Fibroblast of lung (primary cell): ENCODE measurements at regions not wholly inside any gene's neighbourhood (a gene's known extent, or its start where the extent isn't known, plus 50 kb on each side); places are given as distances from the start of the nearest gene placed in this dataset.

Experiments used
- DNase-seq, 2 donors: peaks; one replicate each; pipeline versions ENCODE4 v3.0.0 to v3.0.0-alpha.2; 2010; ENCODE audit warnings: low read depth in 2 of 2
- H2AFZ ChIP-seq: 2 replicates; pipeline ENCODE4 v1.5.1; 2012; ENCODE audit warnings: low read length, control low read depth, inconsistent platforms
- H3K27ac ChIP-seq: 2 replicates; pipeline ENCODE4 v1.5.1; 2011; ENCODE audit warnings: low read length, control low read depth; ENCODE audit not compliant: insufficient read depth
- H3K27me3 ChIP-seq: 2 replicates; pipeline ENCODE4 v1.5.1; 2011; ENCODE audit warnings: mild to moderate bottlenecking, low read length; ENCODE audit not compliant: control insufficient read depth, insufficient read depth
- H3K36me3 ChIP-seq: 2 replicates; pipeline ENCODE4 v1.5.1; 2011; ENCODE audit warnings: low read length; ENCODE audit not compliant: control insufficient read depth, insufficient read depth
- H3K4me1 ChIP-seq: 2 replicates; pipeline ENCODE4 v1.5.1; 2011; ENCODE audit warnings: low read length; ENCODE audit not compliant: control insufficient read depth, insufficient read depth; ENCODE audit errors: extremely low read depth
- H3K4me2 ChIP-seq: 2 replicates; pipeline ENCODE4 v1.5.1; 2011; ENCODE audit warnings: low read length, control low read depth; ENCODE audit not compliant: insufficient read depth; ENCODE audit errors: extremely low read depth
- H3K4me3 ChIP-seq, 4 experiments: fragments of 200-600 bp in 1 of 4; sonication (generic) in 1 of 4; replicated peaks in 1 of 4; 2 replicates each; pipeline ENCODE4 v1.5.1; 2011 to 2016; ENCODE audit warnings: low read length in 4 of 4, low read depth in 3 of 4, mild to moderate bottlenecking in 3 of 4, control low read depth in 2 of 4, inconsistent platforms in 1 of 4, mixed read lengths in 1 of 4; ENCODE audit not compliant: insufficient read depth in 1 of 4; ENCODE audit errors: control extremely low read depth in 1 of 4
- H3K79me2 ChIP-seq: 2 replicates; pipeline ENCODE4 v1.5.1; 2012; ENCODE audit warnings: mild to moderate bottlenecking, low read length, inconsistent platforms; ENCODE audit not compliant: control insufficient read depth, insufficient read depth
- H3K9ac ChIP-seq: 2 replicates; pipeline ENCODE4 v1.5.1; 2011; ENCODE audit warnings: mild to moderate bottlenecking, low read length, control low read depth; ENCODE audit not compliant: insufficient read depth
- H3K9me3 ChIP-seq: 2 replicates; pipeline ENCODE4 v1.5.1; 2012; ENCODE audit warnings: low read depth, low read length; ENCODE audit not compliant: control insufficient read depth, insufficient read depth
- H4K20me1 ChIP-seq: 2 replicates; pipeline ENCODE4 v1.5.1; 2011; ENCODE audit warnings: low read length; ENCODE audit not compliant: control insufficient read depth, insufficient read depth; ENCODE audit errors: extremely low read depth
- CTCF ChIP-seq, 2 donors: IDR thresholded peaks in 1 of 2; conservative IDR thresholded peaks in 1 of 2; 1 replicate in 1 of 2; 2 replicates in 1 of 2; pipeline ENCODE4 v1.5.1; 2011 to 2012; ENCODE audit warnings: low read length in 2 of 2, control low read depth in 1 of 2, inconsistent platforms in 1 of 2, low read depth in 1 of 2, mild to moderate bottlenecking in 1 of 2
- EZH2 ChIP-seq: IDR thresholded peaks from 2 replicates; pipeline ENCODE4 v1.5.1; 2012; ENCODE audit warnings: low read length, control low read depth, mild to moderate bottlenecking; ENCODE audit errors: missing control alignments

- no peaks in the 10 kb centered on the region for H3K9me3 ChIP-seq
- H3K36me3 ChIP-seq, result no peaks in the 10 kb centered on the region
- no peak overlapping the region for H3K4me3 ChIP-seq
- H3K9ac ChIP-seq, result no peak overlapping the region
- no peak for DNase-seq
- no peaks in the 10 kb centered on the region for H4K20me1 ChIP-seq
- no peak overlapping the region for H3K27ac ChIP-seq
- H3K27me3 ChIP-seq, result no peaks in the 10 kb centered on the region
- no peak for TF ChIP-seq CTCF (conservative IDR thresholded peaks at IDR 0.05 in 1 of 2, IDR thresholded peaks at IDR 0.05 in 1 of 2; ENCODE audit: low read depth in 1 of 2, low read length in 2 of 2)
- no peak for TF ChIP-seq EZH2
- no peaks in the 10 kb centered on the region for H3K79me2 ChIP-seq
- H3K4me2 ChIP-seq, result no peak overlapping the region
- H3K4me1 ChIP-seq, result no peaks in the 10 kb centered on the region
- no peak overlapping the region for H2AFZ ChIP-seq
Observed at GRCh38 chr11:112878033-112878601, 83.1 kb upstream of the NCAM1 start.

- H3K9me3 ChIP-seq, result no peaks in the 10 kb centered on the region
- no peak overlapping the region for H3K4me3 ChIP-seq
- no peak overlapping the region for H3K9ac ChIP-seq
- no peaks in the 10 kb centered on the region for H3K4me1 ChIP-seq
- H3K4me2 ChIP-seq, result no peak overlapping the region
- no peak for DNase-seq
- TF ChIP-seq EZH2, result no peak
- no peak for TF ChIP-seq CTCF (conservative IDR thresholded peaks at IDR 0.05 in 1 of 2, IDR thresholded peaks at IDR 0.05 in 1 of 2; ENCODE audit: low read depth in 1 of 2, low read length in 2 of 2)
- no peaks in the 10 kb centered on the region for H3K36me3 ChIP-seq
- H3K79me2 ChIP-seq, result no peaks in the 10 kb centered on the region
- H4K20me1 ChIP-seq, result no peaks in the 10 kb centered on the region
- H3K27me3 ChIP-seq, result no peaks in the 10 kb centered on the region
- H3K27ac ChIP-seq, result no peak overlapping the region
- no peak overlapping the region for H2AFZ ChIP-seq
Observed at GRCh38 chr11:112880495-112880894, 80.7 kb upstream of the NCAM1 start.

- H3K4me1 ChIP-seq, result no peaks in the 10 kb centered on the region
- peak overlapping the region in 1 of 4 experiments; percentile 7 for H3K4me3 ChIP-seq
- H3K79me2 ChIP-seq, result no peaks in the 10 kb centered on the region
- H3K9me3 ChIP-seq, result no peaks in the 10 kb centered on the region
- no peaks in the 10 kb centered on the region for H3K36me3 ChIP-seq
- DNase-seq, result peak; percentile 18 to 74
- no peaks in the 10 kb centered on the region for H4K20me1 ChIP-seq
- no peak overlapping the region for H3K27ac ChIP-seq
- H2AFZ ChIP-seq, result no peak overlapping the region
- no peaks in the 10 kb centered on the region for H3K27me3 ChIP-seq
- no peak overlapping the region for H3K4me2 ChIP-seq
- H3K9ac ChIP-seq, result no peak overlapping the region
- no peak for TF ChIP-seq CTCF (conservative IDR thresholded peaks at IDR 0.05 in 1 of 2, IDR thresholded peaks at IDR 0.05 in 1 of 2; ENCODE audit: low read depth in 1 of 2, low read length in 2 of 2)
Observed at GRCh38 chr11:112881461-112881860, 79.8 kb upstream of the NCAM1 start.
